ENCODE measurements at regions not wholly inside any gene's neighbourhood (a gene's known extent, or its start where the extent isn't known, plus 50 kb on each side); places are given as distances from the start of the nearest gene placed in this dataset.

GRCh38 chr4:34412911-34413310 lies 1831.4 kb downstream of the ARAP2 start:
- H3K9me3 Mint-ChIP-seq, result peaks cover 14% of the 10 kb centered on the region
- no peak for ATAC-seq (ENCODE audit: poor library complexity)
- H3K4me3 ChIP-seq (ENCODE audit: low read length), result no peak overlapping the region
- intact Hi-C loops (cut with DNase I, micrococcal nuclease), result no loop called here
- no peak overlapping the region for H3K27ac Mint-ChIP-seq
- H3K4me3 Mint-ChIP-seq, result no peak overlapping the region
- no peak for DNase-seq
- H3K36me3 Mint-ChIP-seq (ENCODE audit: low read depth), result no peaks in the 10 kb centered on the region
- no peaks in the 10 kb centered on the region for H3K4me1 Mint-ChIP-seq (ENCODE audit: low read depth)
- TF ChIP-seq, protein P1, sequence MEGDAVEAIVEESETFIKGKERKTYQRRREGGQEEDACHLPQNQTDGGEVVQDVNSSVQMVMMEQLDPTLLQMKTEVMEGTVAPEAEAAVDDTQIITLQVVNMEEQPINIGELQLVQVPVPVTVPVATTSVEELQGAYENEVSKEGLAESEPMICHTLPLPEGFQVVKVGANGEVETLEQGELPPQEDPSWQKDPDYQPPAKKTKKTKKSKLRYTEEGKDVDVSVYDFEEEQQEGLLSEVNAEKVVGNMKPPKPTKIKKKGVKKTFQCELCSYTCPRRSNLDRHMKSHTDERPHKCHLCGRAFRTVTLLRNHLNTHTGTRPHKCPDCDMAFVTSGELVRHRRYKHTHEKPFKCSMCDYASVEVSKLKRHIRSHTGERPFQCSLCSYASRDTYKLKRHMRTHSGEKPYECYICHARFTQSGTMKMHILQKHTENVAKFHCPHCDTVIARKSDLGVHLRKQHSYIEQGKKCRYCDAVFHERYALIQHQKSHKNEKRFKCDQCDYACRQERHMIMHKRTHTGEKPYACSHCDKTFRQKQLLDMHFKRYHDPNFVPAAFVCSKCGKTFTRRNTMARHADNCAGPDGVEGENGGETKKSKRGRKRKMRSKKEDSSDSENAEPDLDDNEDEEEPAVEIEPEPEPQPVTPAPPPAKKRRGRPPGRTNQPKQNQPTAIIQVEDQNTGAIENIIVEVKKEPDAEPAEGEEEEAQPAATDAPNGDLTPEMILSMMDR (IDR thresholded peaks at IDR 0.05), result no peak
- no peaks in the 10 kb centered on the region for H3K36me3 ChIP-seq (ENCODE audit: insufficient read depth, low read length)
- H3K27me3 Mint-ChIP-seq, result no peaks in the 10 kb centered on the region
- CTCF ChIA-PET, result no interaction called here
- H3K9me3 ChIP-seq (ENCODE audit: control insufficient read depth in 1 of 2, insufficient read depth in 1 of 2, low read length in 2 of 2), result peaks cover 0 to 13% of the 10 kb centered on the region in 2 experiments
- no peaks in the 10 kb centered on the region for H3K4me1 ChIP-seq (ENCODE audit: insufficient read depth, low read length)
- POLR2A ChIA-PET, result no interaction called here
- H3K27me3 ChIP-seq (ENCODE audit: control insufficient read depth in 1 of 2, insufficient read depth in 2 of 2, low read length in 2 of 2), result no peaks in the 10 kb centered on the region
- H3K27ac ChIP-seq (ENCODE audit: low read depth in 1 of 2, low read length in 2 of 2), result no peak overlapping the region

DNA sequence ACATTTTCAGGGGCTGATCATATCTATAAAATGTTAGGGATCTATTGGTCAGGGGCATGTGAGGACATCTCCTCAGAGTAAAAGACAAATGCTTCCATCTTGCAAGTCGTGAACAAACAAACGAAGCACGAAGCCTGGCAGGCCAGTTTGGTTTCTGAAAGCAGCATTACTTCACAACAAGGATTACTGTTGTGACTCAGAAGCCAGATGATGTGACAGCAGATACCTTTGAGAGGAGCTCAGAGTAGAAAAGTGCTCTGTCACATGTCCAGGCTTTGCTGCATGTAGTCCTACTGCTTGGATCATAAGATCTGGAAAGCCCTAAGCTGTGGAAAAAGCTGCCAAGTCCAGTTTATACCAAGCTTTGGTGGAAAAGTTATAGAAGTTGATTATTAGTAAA lies 1827.2 kb downstream of the ARAP2 start:
- Histone ChIP-seq H3K9me3 (ENCODE audit: control insufficient read depth in 1 of 2, insufficient read depth in 1 of 2, low read length in 2 of 2) (no peaks in the 10 kb centered on the region), H3K36me3 (ENCODE audit: insufficient read depth, low read length) (no peaks in the 10 kb centered on the region), H3K4me1 (ENCODE audit: insufficient read depth, low read length) (no peaks in the 10 kb centered on the region), H3K27ac (ENCODE audit: low read depth in 1 of 2, low read length in 2 of 2) (no peak overlapping the region), H3K27me3 (ENCODE audit: control insufficient read depth in 1 of 2, insufficient read depth in 2 of 2, low read length in 2 of 2) (no peaks in the 10 kb centered on the region), H3K4me3 (ENCODE audit: low read length) (no peak overlapping the region)
- no peak for DNase-seq
- Mint-ChIP-seq H3K4me1 (ENCODE audit: low read depth) (no peaks in the 10 kb centered on the region), H3K36me3 (ENCODE audit: low read depth) (no peaks in the 10 kb centered on the region), H3K4me3 (no peak overlapping the region), H3K27ac (no peak overlapping the region), H3K27me3 (no peaks in the 10 kb centered on the region), H3K9me3 (peaks cover 9% of the 10 kb centered on the region)
- CTCF ChIA-PET, result no interaction called here
- ATAC-seq (ENCODE audit: poor library complexity), result no peak
- intact Hi-C loops (cut with DNase I, micrococcal nuclease), result no loop called here
- POLR2A ChIA-PET, result no interaction called here
- TF ChIP-seq, protein P1 (IDR thresholded peaks at IDR 0.05), result no peak

GRCh38 chr4:34419871-34420270 lies 1824.4 kb downstream of the ARAP2 start:
- TF ChIP-seq, protein P1 (IDR thresholded peaks at IDR 0.05), result no peak
- Mint-ChIP-seq H3K9me3 (peaks cover 2% of the 10 kb centered on the region), H3K27ac (no peak overlapping the region), H3K36me3 (ENCODE audit: low read depth) (no peaks in the 10 kb centered on the region), H3K4me3 (no peak overlapping the region), H3K27me3 (no peaks in the 10 kb centered on the region), H3K4me1 (ENCODE audit: low read depth) (no peaks in the 10 kb centered on the region)
- no peaks in the 10 kb centered on the region for H3K27me3 ChIP-seq (ENCODE audit: control insufficient read depth in 1 of 2, insufficient read depth in 2 of 2, low read length in 2 of 2)
- ATAC-seq (ENCODE audit: poor library complexity) (no peak), DNase-seq (no peak)
- intact Hi-C loops (cut with DNase I, micrococcal nuclease), result no loop called here
- POLR2A ChIA-PET, result no interaction called here
- no peak overlapping the region for H3K4me3 ChIP-seq (ENCODE audit: low read length)
- CTCF ChIA-PET, result no interaction called here
- no peaks in the 10 kb centered on the region for H3K4me1 ChIP-seq (ENCODE audit: insufficient read depth, low read length)
- no peaks in the 10 kb centered on the region for H3K9me3 ChIP-seq (ENCODE audit: control insufficient read depth in 1 of 2, insufficient read depth in 1 of 2, low read length in 2 of 2)
- H3K27ac ChIP-seq (ENCODE audit: low read depth in 1 of 2, low read length in 2 of 2), result no peak overlapping the region
- no peaks in the 10 kb centered on the region for H3K36me3 ChIP-seq (ENCODE audit: insufficient read depth, low read length)
